Stimulated activated naive CD8-positive, alpha-beta T cell treated with anti-CD3 and anti-CD28 coated beads, Interleukin-15, amount 100 ng/mL, for 72 hours (primary cell): ENCODE measurements at regions not wholly inside any gene's neighbourhood (a gene's known extent, or its start where the extent isn't known, plus 50 kb on each side); places are given as distances from the start of the nearest gene placed in this dataset.
"Not testable (repeated sequence)": the region's sequence is repeated elsewhere in the genome, so short reads cannot be mapped to it uniquely, and the experiment has no call there.

ENCODE experiments used
- ATAC-seq: fragments of 150-1000 bp; cut with Tn5 transposase; 2 replicates; pipeline ENCODE4 v1.10.0; 2021; ENCODE audit warnings: mild to moderate bottlenecking, moderate library complexity
- DNase-seq, 2 donors: peaks; one replicate each; pipeline ENCODE4 v3.0.0; 2021 to 2022
- H3K27ac Mint-ChIP-seq, 2 donors: one replicate each; pipeline ENCODE4 v1.8.0; 2022; ENCODE audit warnings: mild to moderate bottlenecking in 2 of 2, mixed read lengths in 2 of 2, moderate library complexity in 2 of 2
- H3K27me3 Mint-ChIP-seq: one replicate; pipeline ENCODE4 v1.8.0; 2022; ENCODE audit warnings: mixed read lengths
- H3K4me1 Mint-ChIP-seq: one replicate; pipeline ENCODE4 v1.8.0; 2022; ENCODE audit warnings: mild to moderate bottlenecking, mixed read lengths
- H3K4me3 Mint-ChIP-seq, 2 donors: one replicate each; pipeline ENCODE4 v1.8.0; 2022; ENCODE audit warnings: mild to moderate bottlenecking in 2 of 2, mixed read lengths in 2 of 2, moderate library complexity in 1 of 2
- H3K9me3 Mint-ChIP-seq, 2 donors: one replicate each; pipeline ENCODE4 v1.8.0; 2022; ENCODE audit warnings: mixed read lengths in 2 of 2

- ATAC-seq, result no peak
Measured at GRCh38 chr3:145698749-145699148, 462.2 kb downstream of the PLOD2 start.

GRCh38 chr3:145704020-145704419 is 457.0 kb downstream of the PLOD2 start:
- Mint-ChIP-seq H3K9me3 (no peaks in the 10 kb centered on the region), H3K4me1 (no peaks in the 10 kb centered on the region), H3K4me3 (no peak overlapping the region), H3K27me3 (no peaks in the 10 kb centered on the region), H3K27ac (no peak overlapping the region)
- DNase-seq (no peak), ATAC-seq (no peak)

More at GRCh38 chr3:145698749-145699148, 462.2 kb downstream of the PLOD2 start:
- DNase-seq, result no peak
- Mint-ChIP-seq H3K4me3 (no peak overlapping the region), H3K27me3 (no peaks in the 10 kb centered on the region), H3K9me3 (no peaks in the 10 kb centered on the region), H3K27ac (no peak overlapping the region), H3K4me1 (no peaks in the 10 kb centered on the region)

- H3K27me3 Mint-ChIP-seq, result not testable (repeated sequence)
Measured at GRCh38 chr3:145709779-145710178, 451.2 kb downstream of the PLOD2 start.

GRCh38 chr3:145716519-145716918 is 444.5 kb downstream of the PLOD2 start:
- no peaks in the 10 kb centered on the region for H3K4me1 Mint-ChIP-seq
- no peak for DNase-seq
- H3K27me3 Mint-ChIP-seq, result no peaks in the 10 kb centered on the region
- no peak overlapping the region for H3K27ac Mint-ChIP-seq
- no peak for ATAC-seq
- peaks cover 9 to 10% of the 10 kb centered on the region in 2 donors for H3K9me3 Mint-ChIP-seq
- no peak overlapping the region for H3K4me3 Mint-ChIP-seq

More at GRCh38 chr3:145709779-145710178, 451.2 kb downstream of the PLOD2 start:
- not testable (repeated sequence) for H3K27ac Mint-ChIP-seq, H3K4me3 Mint-ChIP-seq, H3K4me1 Mint-ChIP-seq, ATAC-seq, DNase-seq
- H3K9me3 Mint-ChIP-seq, result peaks cover 9 to 21% of the 10 kb centered on the region in 2 donors

- Mint-ChIP-seq H3K27me3 (no peaks in the 10 kb centered on the region), H3K4me1 (no peaks in the 10 kb centered on the region), H3K4me3 (no peak overlapping the region), H3K9me3 (no peaks in the 10 kb centered on the region), H3K27ac (no peak overlapping the region)
- DNase-seq (no peak), ATAC-seq (no peak)
Measured at GRCh38 chr3:145719114-145719513, 441.9 kb downstream of the PLOD2 start.

GRCh38 chr3:145721273-145721805 is 439.6 kb downstream of the PLOD2 start:
- no peaks in the 10 kb centered on the region for H3K9me3 Mint-ChIP-seq
- no peaks in the 10 kb centered on the region for H3K4me1 Mint-ChIP-seq
- no peaks in the 10 kb centered on the region for H3K27me3 Mint-ChIP-seq
- no peak for DNase-seq
- H3K27ac Mint-ChIP-seq, result no peak overlapping the region
- no peak for ATAC-seq
- H3K4me3 Mint-ChIP-seq, result no peak overlapping the region

- no peak overlapping the region for H3K27ac Mint-ChIP-seq
- no peak for DNase-seq
- no peaks in the 10 kb centered on the region for H3K4me1 Mint-ChIP-seq
- no peaks in the 10 kb centered on the region for H3K9me3 Mint-ChIP-seq
- ATAC-seq, result no peak
- no peaks in the 10 kb centered on the region for H3K27me3 Mint-ChIP-seq
- H3K4me3 Mint-ChIP-seq, result no peak overlapping the region
Measured at GRCh38 chr3:145721815-145722214, 439.2 kb downstream of the PLOD2 start.

- H3K4me1 Mint-ChIP-seq, result no peaks in the 10 kb centered on the region
- H3K9me3 Mint-ChIP-seq, result no peaks in the 10 kb centered on the region
- no peaks in the 10 kb centered on the region for H3K27me3 Mint-ChIP-seq
- no peak overlapping the region for H3K27ac Mint-ChIP-seq
- DNase-seq (no peak), ATAC-seq (no peak)
- no peak overlapping the region for H3K4me3 Mint-ChIP-seq
Measured at GRCh38 chr3:145727476-145727875, 433.5 kb downstream of the PLOD2 start.

- Mint-ChIP-seq H3K27ac (no peak overlapping the region), H3K27me3 (no peaks in the 10 kb centered on the region), H3K4me3 (no peak overlapping the region), H3K9me3 (peaks cover 0 to 15% of the 10 kb centered on the region in 2 donors), H3K4me1 (no peaks in the 10 kb centered on the region)
- DNase-seq, result no peak
- no peak for ATAC-seq
Measured at GRCh38 chr3:145735631-145736030, 425.4 kb downstream of the PLOD2 start.

- Mint-ChIP-seq H3K4me1 (no peaks in the 10 kb centered on the region), H3K9me3 (peaks cover 0 to 16% of the 10 kb centered on the region in 2 donors), H3K4me3 (no peak overlapping the region), H3K27me3 (no peaks in the 10 kb centered on the region), H3K27ac (no peak overlapping the region)
- ATAC-seq, result no peak
- DNase-seq, result no peak
Measured at GRCh38 chr3:145737952-145738351, 423.0 kb downstream of the PLOD2 start.

GRCh38 chr3:145739926-145740325 is 421.1 kb downstream of the PLOD2 start:
- Mint-ChIP-seq H3K9me3 (peaks cover 5 to 16% of the 10 kb centered on the region in 2 donors), H3K27ac (no peak overlapping the region), H3K4me1 (no peaks in the 10 kb centered on the region), H3K27me3 (no peaks in the 10 kb centered on the region), H3K4me3 (no peak overlapping the region)
- ATAC-seq (no peak), DNase-seq (no peak)

GRCh38 chr3:145750657-145751056 is 410.3 kb downstream of the PLOD2 start:
- DNase-seq, result no peak
- Mint-ChIP-seq H3K9me3 (peaks cover 0 to 5% of the 10 kb centered on the region in 2 donors), H3K4me1 (no peaks in the 10 kb centered on the region), H3K27me3 (no peaks in the 10 kb centered on the region), H3K27ac (no peak overlapping the region), H3K4me3 (no peak overlapping the region)
- no peak for ATAC-seq

GRCh38 chr3:145752576-145752975 is 408.4 kb downstream of the PLOD2 start:
- no peaks in the 10 kb centered on the region for H3K27me3 Mint-ChIP-seq
- H3K4me1 Mint-ChIP-seq, result no peaks in the 10 kb centered on the region
- peaks cover 0 to 5% of the 10 kb centered on the region in 2 donors for H3K9me3 Mint-ChIP-seq
- no peak overlapping the region for H3K4me3 Mint-ChIP-seq
- ATAC-seq, result no peak
- DNase-seq, result no peak
- no peak overlapping the region for H3K27ac Mint-ChIP-seq

GRCh38 chr3:145754605-145755289 is 406.2 kb downstream of the PLOD2 start:
- ATAC-seq, result no peak
- Mint-ChIP-seq H3K9me3 (peaks cover 0 to 5% of the 10 kb centered on the region in 2 donors), H3K4me1 (no peaks in the 10 kb centered on the region), H3K4me3 (no peak overlapping the region), H3K27ac (no peak overlapping the region), H3K27me3 (no peaks in the 10 kb centered on the region)
- DNase-seq, result no peak

GRCh38 chr3:145760036-145760435 is 400.9 kb downstream of the PLOD2 start:
- H3K4me3 Mint-ChIP-seq, result no peak overlapping the region
- DNase-seq, result no peak
- H3K27ac Mint-ChIP-seq, result no peak overlapping the region
- no peaks in the 10 kb centered on the region for H3K4me1 Mint-ChIP-seq
- H3K27me3 Mint-ChIP-seq, result no peaks in the 10 kb centered on the region
- peaks cover 0 to 8% of the 10 kb centered on the region in 2 donors for H3K9me3 Mint-ChIP-seq
- ATAC-seq, result no peak

GRCh38 chr3:145767909-145768308 is 393.1 kb downstream of the PLOD2 start:
- H3K4me1 Mint-ChIP-seq, result no peaks in the 10 kb centered on the region
- no peak overlapping the region for H3K4me3 Mint-ChIP-seq
- peaks cover 5% of the 10 kb centered on the region in 2 donors for H3K9me3 Mint-ChIP-seq
- no peaks in the 10 kb centered on the region for H3K27me3 Mint-ChIP-seq
- DNase-seq (no peak), ATAC-seq (no peak)
- no peak overlapping the region for H3K27ac Mint-ChIP-seq
